Transverse colon (tissue), 4 donors: ENCODE measurements at regions not wholly inside any gene's neighbourhood (a gene's known extent, or its start where the extent isn't known, plus 50 kb on each side); places are given as distances from the start of the nearest gene placed in this dataset.

ENCODE experiments used
- DNase-seq: peaks from one replicate; pipeline ENCODE4 v3.0.0-alpha.2; 2019
- H3K27ac ChIP-seq, 4 donors: fragments of 200-600 bp; sonication (generic); 2 replicates each; pipeline ENCODE4 v1.5.1; 2016 to 2018; ENCODE audit warnings: inconsistent platforms in 4 of 4
- H3K27me3 ChIP-seq: fragments of 200-600 bp; sonication (generic); 2 replicates; pipeline ENCODE4 v1.5.1; 2017; ENCODE audit warnings: inconsistent platforms
- H3K36me3 ChIP-seq, 4 donors: fragments of 200-600 bp; sonication (generic); 2 replicates each; pipeline ENCODE4 v1.5.1; 2017 to 2019; ENCODE audit warnings: inconsistent platforms in 4 of 4
- H3K4me1 ChIP-seq, 4 donors: fragments of 200-600 bp; sonication (generic); 2 replicates each; pipeline ENCODE4 v1.5.1; 2017 to 2020; ENCODE audit warnings: inconsistent platforms in 4 of 4
- H3K4me3 ChIP-seq, 4 donors: fragments of 200-600 bp; sonication (generic); 1 replicate in 1 of 4; 2 replicates in 3 of 4; pipeline versions ENCODE4 v1.5.1 to v1.6.1; 2017 to 2019; ENCODE audit warnings: inconsistent platforms in 4 of 4
- H3K9me3 ChIP-seq, 2 donors: fragments of 200-600 bp; sonication (generic); 2 replicates each; pipeline ENCODE4 v1.5.1; 2017 to 2019; ENCODE audit warnings: inconsistent platforms in 2 of 2
- EP300 ChIP-seq: sonication (generic); formaldehyde crosslinking; IDR thresholded peaks from one replicate; pipeline ENCODE4 v1.6.1; 2017; ENCODE audit warnings: antibody characterized with exemption, low read depth
- POLR2A ChIP-seq: fragments of 450-650 bp; IDR thresholded peaks from one replicate; pipeline ENCODE4 v1.6.1; 2016; ENCODE audit warnings: antibody characterized with exemption, mild to moderate bottlenecking, moderate library complexity
- POLR2AphosphoS5 ChIP-seq, 3 donors: sonication (generic); formaldehyde crosslinking; IDR thresholded peaks; one replicate each; pipeline ENCODE4 v1.6.1; 2016; ENCODE audit warnings: antibody characterized with exemption in 3 of 3
- WGBS, 2 donors: methylation state at CpG; one replicate each; pipeline ENCODE4 v1.1.5; 2018; ENCODE audit warnings: low coverage in 1 of 2; 5-methylcytosine and 5-hydroxymethylcytosine counted together
- in situ Hi-C, 4 donors: fragments of 200-750 bp; cut with MboI; loops; one replicate each; pipeline versions ENCODE4 v1.15.0 to v1.15.1; 2017; ENCODE audit warnings: low sequenced_read_pairs in 3 of 4, low pct_ligation_motif_present in 1 of 4, low pct_unique_long_range_greater_than_20kb in 1 of 4
- intact Hi-C: fragments of 100-400 bp; cut with DNase I; formaldehyde crosslinking; loops from one replicate; pipeline ENCODE4 v1.15.1; 2023; ENCODE audit warnings: low total_unique reads
- TF ChIP-seq, protein P1 (sequence below), 5 experiments: fragments of 200-600 bp in 3 of 5; fragments of 450-650 bp in 2 of 5; sonication (generic) in 3 of 5; IDR thresholded peaks; 1 replicate in 2 of 5; 2 replicates in 3 of 5; pipeline ENCODE4 v1.5.1; 2016 to 2017; ENCODE audit warnings: antibody characterized with exemption in 5 of 5, inconsistent platforms in 3 of 5, mild to moderate bottlenecking in 2 of 5, moderate library complexity in 1 of 5

DNA sequence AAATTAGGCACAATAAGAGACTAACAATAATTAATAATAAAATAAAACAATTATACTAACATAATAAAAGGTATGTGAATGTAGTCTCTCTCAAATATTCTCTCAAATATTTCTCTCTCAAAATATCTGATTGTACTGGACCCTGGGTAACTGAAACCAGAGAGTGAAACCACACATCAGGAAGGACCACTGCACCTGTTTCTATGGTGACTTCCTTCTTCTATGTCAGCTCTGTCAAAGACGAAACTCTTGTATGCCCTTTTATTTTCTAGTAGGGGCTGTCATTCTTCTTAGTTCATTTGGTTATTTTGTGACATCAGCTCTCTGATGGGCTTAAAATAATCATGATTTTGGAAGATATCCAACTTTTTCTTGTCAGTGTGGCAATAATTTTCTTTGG lies 428.0 kb upstream of the TPK1 start:
- 23 to 33% methylated on average over 1 of the region's 1 CpG for WGBS, 2 donors
- H3K9me3 ChIP-seq = peaks cover 0 to under 1% of the 10 kb centered on the region in 2 donors
- no peaks in the 10 kb centered on the region for H3K36me3 ChIP-seq
- no peak overlapping the region for H3K27ac ChIP-seq
- no peak for DNase-seq
- no peaks in the 10 kb centered on the region for H3K27me3 ChIP-seq
- intact Hi-C loops (no loop called here), in situ Hi-C loops (no loop called here)
- TF ChIP-seq, protein P1, sequence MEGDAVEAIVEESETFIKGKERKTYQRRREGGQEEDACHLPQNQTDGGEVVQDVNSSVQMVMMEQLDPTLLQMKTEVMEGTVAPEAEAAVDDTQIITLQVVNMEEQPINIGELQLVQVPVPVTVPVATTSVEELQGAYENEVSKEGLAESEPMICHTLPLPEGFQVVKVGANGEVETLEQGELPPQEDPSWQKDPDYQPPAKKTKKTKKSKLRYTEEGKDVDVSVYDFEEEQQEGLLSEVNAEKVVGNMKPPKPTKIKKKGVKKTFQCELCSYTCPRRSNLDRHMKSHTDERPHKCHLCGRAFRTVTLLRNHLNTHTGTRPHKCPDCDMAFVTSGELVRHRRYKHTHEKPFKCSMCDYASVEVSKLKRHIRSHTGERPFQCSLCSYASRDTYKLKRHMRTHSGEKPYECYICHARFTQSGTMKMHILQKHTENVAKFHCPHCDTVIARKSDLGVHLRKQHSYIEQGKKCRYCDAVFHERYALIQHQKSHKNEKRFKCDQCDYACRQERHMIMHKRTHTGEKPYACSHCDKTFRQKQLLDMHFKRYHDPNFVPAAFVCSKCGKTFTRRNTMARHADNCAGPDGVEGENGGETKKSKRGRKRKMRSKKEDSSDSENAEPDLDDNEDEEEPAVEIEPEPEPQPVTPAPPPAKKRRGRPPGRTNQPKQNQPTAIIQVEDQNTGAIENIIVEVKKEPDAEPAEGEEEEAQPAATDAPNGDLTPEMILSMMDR (IDR thresholded peaks at IDR 0.05) = no peak
- TF ChIP-seq POLR2A = no peak
- no peak for TF ChIP-seq EP300
- TF ChIP-seq POLR2AphosphoS5 (IDR thresholded peaks at IDR 0.05) = no peak
- H3K4me1 ChIP-seq = no peaks in the 10 kb centered on the region
- no peak overlapping the region for H3K4me3 ChIP-seq

DNA sequence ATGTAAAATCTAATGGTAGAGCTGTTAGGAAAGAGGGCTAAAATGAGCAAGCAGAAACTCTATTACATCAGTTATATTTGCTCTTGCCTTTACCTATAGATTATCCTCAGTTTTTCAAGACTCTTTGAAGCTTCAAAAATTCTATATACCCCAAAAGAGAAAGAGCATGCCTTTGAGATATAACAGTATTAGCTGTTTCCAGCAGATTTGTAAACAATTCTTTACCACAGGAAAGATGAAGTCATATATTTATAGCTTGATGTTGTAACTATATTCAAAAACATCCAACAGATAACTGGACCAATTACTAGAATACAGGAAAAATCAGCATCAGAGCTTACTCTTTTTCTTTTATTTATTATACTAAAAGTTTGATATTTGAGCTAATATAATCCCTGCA lies 416.2 kb upstream of the TPK1 start:
- no peak overlapping the region for H3K27ac ChIP-seq
- DNase-seq = no peak
- in situ Hi-C loops = no loop called here
- no peaks in the 10 kb centered on the region for H3K36me3 ChIP-seq
- H3K4me3 ChIP-seq = no peak overlapping the region
- TF ChIP-seq POLR2AphosphoS5 (IDR thresholded peaks at IDR 0.05) (no peak), EP300 (no peak), POLR2A (no peak)
- TF ChIP-seq, protein P1 (IDR thresholded peaks at IDR 0.05) = no peak
- intact Hi-C loops = no loop called here
- peaks cover 0 to 10% of the 10 kb centered on the region in 2 donors for H3K9me3 ChIP-seq
- H3K4me1 ChIP-seq = no peaks in the 10 kb centered on the region
- H3K27me3 ChIP-seq = no peaks in the 10 kb centered on the region

DNA sequence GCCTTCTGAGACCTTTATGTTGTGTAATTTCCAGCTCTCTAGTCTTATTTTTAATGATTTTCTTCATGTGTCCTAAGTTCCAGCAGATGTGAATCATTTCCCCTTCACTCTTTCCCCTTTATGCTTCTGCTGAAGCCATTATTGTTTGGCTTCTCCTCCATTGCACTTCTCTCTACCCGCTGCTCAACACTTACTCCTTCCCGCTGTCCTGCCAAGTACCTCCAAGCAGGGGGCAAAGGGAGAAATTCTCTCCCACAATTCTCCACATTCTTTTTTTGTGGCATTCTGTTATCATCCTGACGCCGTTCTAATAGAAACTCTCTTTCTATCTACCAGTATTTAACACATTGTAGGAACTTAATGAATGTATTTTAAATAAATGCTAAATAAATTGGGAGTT lies 388.9 kb upstream of the TPK1 start:
- H3K27me3 ChIP-seq = no peaks in the 10 kb centered on the region
- no peaks in the 10 kb centered on the region for H3K36me3 ChIP-seq
- TF ChIP-seq EP300 = no peak
- TF ChIP-seq POLR2A = no peak
- TF ChIP-seq POLR2AphosphoS5 (IDR thresholded peaks at IDR 0.05) = no peak
- TF ChIP-seq, protein P1 (IDR thresholded peaks at IDR 0.05) = no peak
- H3K27ac ChIP-seq = no peak overlapping the region
- no peaks in the 10 kb centered on the region for H3K9me3 ChIP-seq
- in situ Hi-C loops (no loop called here), intact Hi-C loops (no loop called here)
- H3K4me1 ChIP-seq = no peaks in the 10 kb centered on the region
- DNase-seq = no peak
- 44 to 59% methylated on average over 4 of the region's 4 CpGs for WGBS, 2 donors
- H3K4me3 ChIP-seq = no peak overlapping the region

DNA sequence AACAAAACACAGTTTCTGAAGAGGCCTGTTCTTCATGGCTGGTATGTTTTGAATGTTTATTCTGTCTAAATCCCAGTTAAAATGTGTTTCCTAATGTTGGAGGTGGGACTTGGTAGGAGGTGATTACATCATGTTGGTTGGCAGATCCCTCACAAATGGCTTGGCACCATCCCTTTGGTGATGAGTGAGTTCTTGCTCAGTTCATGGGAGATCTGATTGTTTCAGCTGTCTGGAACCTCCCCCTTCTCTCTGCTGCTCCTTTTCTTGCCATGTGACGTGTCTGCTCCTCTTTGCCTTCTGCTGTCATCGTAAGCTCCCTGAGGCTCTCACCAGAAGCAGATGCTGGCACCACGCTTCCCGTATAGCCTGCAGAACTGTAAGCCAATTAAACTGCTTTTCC lies 383.6 kb upstream of the TPK1 start:
- intact Hi-C loops (no loop called here), in situ Hi-C loops (no loop called here)
- Histone ChIP-seq H3K4me1 (no peaks in the 10 kb centered on the region), H3K27me3 (no peaks in the 10 kb centered on the region), H3K9me3 (peaks cover 0 to 6% of the 10 kb centered on the region in 2 donors), H3K36me3 (no peaks in the 10 kb centered on the region), H3K27ac (no peak overlapping the region), H3K4me3 (no peak overlapping the region)
- 83 to 87% methylated on average over 3 to 4 of the region's 4 CpGs for WGBS, 2 donors
- DNase-seq = no peak
- no peak for TF ChIP-seq POLR2A
- TF ChIP-seq, protein P1 (IDR thresholded peaks at IDR 0.05) = no peak
- TF ChIP-seq POLR2AphosphoS5 (IDR thresholded peaks at IDR 0.05) = no peak
